Urinary bladder (tissue), 3 donors: ENCODE measurements at regions not wholly inside any gene's neighbourhood (a gene's known extent, or its start where the extent isn't known, plus 50 kb on each side); places are given as distances from the start of the nearest gene placed in this dataset.

ENCODE experiments used
- DNase-seq: peaks from one replicate; pipeline ENCODE4 v3.0.0-alpha.2; 2015; ENCODE audit errors: extremely low spot score
- H3K27ac ChIP-seq: one replicate; pipeline ENCODE4 v1.5.1; 2013; ENCODE audit warnings: low read depth, mild to moderate bottlenecking, moderate library complexity
- H3K36me3 ChIP-seq: one replicate; pipeline ENCODE4 v1.6.1; 2013; ENCODE audit warnings: mild to moderate bottlenecking, moderate library complexity; ENCODE audit not compliant: insufficient read depth
- H3K4me1 ChIP-seq: one replicate; pipeline ENCODE4 v1.6.1; 2013; ENCODE audit warnings: mild to moderate bottlenecking, moderate library complexity; ENCODE audit not compliant: insufficient read depth
- H3K4me3 ChIP-seq: one replicate; pipeline ENCODE4 v1.5.1; 2013; ENCODE audit warnings: low read depth, low read length
- WGBS: extraction: QIAGEN DNeasy Blood & Tissue Kit; methylation state at CpG from one replicate; pipeline ENCODE4 v1.1.7; 2013; 5-methylcytosine and 5-hydroxymethylcytosine counted together
- donor health status: healthy with polysubstance abuse.
- donor health status: healthy.

GRCh38 chr11:92401520-92401919 is 176.9 kb downstream of the FAT3 start:
- Histone ChIP-seq H3K4me3 (no peak overlapping the region), H3K27ac (no peak overlapping the region), H3K4me1 (no peaks in the 10 kb centered on the region), H3K36me3 (no peaks in the 10 kb centered on the region)
- DNase-seq: no peak

DNA sequence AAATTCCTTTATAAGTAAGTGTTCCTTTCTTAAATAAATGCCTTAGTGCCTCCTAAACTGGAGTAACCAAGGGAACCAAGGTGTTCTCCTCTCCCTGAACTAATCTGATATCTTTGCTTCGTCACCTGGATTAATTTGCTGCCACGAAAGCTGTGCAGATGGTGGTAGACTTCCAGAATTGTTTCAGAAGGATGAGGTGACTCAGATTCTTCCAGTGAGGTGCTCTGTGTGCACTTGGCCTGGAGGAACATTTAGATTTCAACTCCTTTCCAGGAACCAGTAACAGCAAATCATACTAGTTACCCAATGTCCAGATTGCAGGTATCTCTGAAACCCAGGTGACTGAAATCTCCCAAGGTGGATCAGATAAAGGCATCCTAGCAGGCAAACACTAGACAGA is 181.9 kb downstream of the FAT3 start:
- WGBS: 85% methylated on average over 2 of the region's 2 CpGs
- no peak for DNase-seq
- Histone ChIP-seq H3K4me1 (no peaks in the 10 kb centered on the region), H3K27ac (no peak overlapping the region), H3K36me3 (no peaks in the 10 kb centered on the region), H3K4me3 (no peak overlapping the region)

- Histone ChIP-seq H3K4me3 (no peak overlapping the region), H3K27ac (no peak overlapping the region), H3K36me3 (no peaks in the 10 kb centered on the region), H3K4me1 (no peaks in the 10 kb centered on the region)
- WGBS: 66% methylated on average over 3 of the region's 3 CpGs
- DNase-seq: no peak
Measured at GRCh38 chr11:92409355-92409754, 184.7 kb downstream of the FAT3 start.

- H3K27ac ChIP-seq: no peak overlapping the region
- no peaks in the 10 kb centered on the region for H3K36me3 ChIP-seq
- DNase-seq: no peak
- H3K4me3 ChIP-seq: no peak overlapping the region
- no peaks in the 10 kb centered on the region for H3K4me1 ChIP-seq
- WGBS: 84% methylated on average over 3 of the region's 3 CpGs
Measured at GRCh38 chr11:92409956-92410355, 185.3 kb downstream of the FAT3 start.

- no peak overlapping the region for H3K27ac ChIP-seq
- no peak overlapping the region for H3K4me3 ChIP-seq
- H3K36me3 ChIP-seq: no peaks in the 10 kb centered on the region
- WGBS: 68% methylated on average over 1 of the region's 1 CpG
- no peaks in the 10 kb centered on the region for H3K4me1 ChIP-seq
- DNase-seq: no peak
Measured at GRCh38 chr11:92410526-92410925, 185.9 kb downstream of the FAT3 start.

DNA sequence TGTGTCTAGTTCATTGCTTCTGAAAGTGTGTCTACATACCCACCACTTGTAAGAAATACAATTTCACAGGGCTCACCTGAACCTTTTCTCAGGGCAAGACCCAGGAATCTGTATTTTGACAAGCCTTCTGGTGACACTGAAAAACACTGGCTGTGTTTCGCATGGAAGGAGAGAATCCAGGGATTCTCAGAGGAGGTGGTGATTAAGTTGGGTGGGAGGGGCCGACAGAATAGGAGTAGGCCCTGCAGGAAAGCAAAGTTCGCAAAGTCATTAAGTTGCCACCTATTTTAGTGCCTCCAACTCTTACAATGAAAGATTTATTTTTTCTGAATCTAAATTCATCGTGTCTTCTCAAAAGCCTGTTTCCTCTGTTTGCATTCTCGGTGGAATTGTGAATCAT is 186.8 kb downstream of the FAT3 start:
- Histone ChIP-seq H3K36me3 (no peaks in the 10 kb centered on the region), H3K27ac (no peak overlapping the region), H3K4me1 (no peaks in the 10 kb centered on the region), H3K4me3 (no peak overlapping the region)
- no peak for DNase-seq
- 89% methylated on average over 5 of the region's 5 CpGs for WGBS

- Histone ChIP-seq H3K36me3 (no peaks in the 10 kb centered on the region), H3K27ac (no peak overlapping the region), H3K4me3 (no peak overlapping the region), H3K4me1 (no peaks in the 10 kb centered on the region)
- 92% methylated on average over 7 of the region's 7 CpGs for WGBS
- no peak for DNase-seq
Measured at GRCh38 chr11:92413757-92414513, 189.3 kb downstream of the FAT3 start.

GRCh38 chr11:92416971-92417725 is 192.5 kb downstream of the FAT3 start:
- Histone ChIP-seq H3K27ac (no peak overlapping the region), H3K4me3 (no peak overlapping the region), H3K36me3 (no peaks in the 10 kb centered on the region), H3K4me1 (no peaks in the 10 kb centered on the region)
- no peak for DNase-seq
- WGBS: 92% methylated on average over 1 of the region's 1 CpG

DNA sequence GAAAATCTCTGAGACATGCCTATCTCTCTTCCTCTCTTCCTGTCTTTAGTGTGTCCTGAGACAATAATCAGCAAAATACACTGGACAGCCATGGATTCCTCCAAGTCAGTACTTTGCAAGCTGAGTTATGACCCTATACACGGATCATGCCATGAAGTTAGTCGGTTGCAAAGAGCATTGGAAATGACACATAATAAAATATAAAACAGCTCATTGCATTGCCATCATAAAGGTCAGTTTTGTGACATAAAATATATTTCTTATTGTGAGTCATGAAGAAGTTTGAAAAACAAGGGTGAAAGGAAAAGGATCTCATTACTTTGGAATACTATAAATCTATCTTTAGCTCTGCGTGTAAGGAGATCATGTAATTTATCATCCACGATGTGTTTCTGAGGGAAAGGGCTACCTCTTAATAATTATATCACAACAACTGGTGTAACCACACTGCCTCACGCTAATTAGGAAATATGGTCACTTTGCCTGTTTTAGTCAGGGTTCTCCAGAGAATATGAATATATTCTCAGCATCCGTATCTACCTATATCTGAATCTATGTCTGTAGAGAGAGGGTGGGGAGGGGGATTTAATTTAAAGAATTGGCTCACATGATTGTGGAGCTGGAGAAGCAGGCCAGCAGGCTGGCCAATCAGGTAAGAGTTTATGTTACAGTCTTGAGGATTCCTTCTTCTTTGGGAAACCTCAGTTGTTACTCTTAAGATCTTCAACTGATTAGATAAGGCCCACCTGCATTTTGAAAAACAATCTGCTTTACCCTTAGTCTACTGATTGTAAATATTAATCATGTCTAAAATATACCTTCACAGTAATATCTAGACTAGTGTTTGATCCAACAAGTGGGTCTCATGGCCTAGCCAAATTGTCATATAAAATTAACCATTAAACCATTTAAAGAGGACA is 198.8 kb downstream of the FAT3 start:
- 86% methylated on average over 6 of the region's 6 CpGs for WGBS

DNA sequence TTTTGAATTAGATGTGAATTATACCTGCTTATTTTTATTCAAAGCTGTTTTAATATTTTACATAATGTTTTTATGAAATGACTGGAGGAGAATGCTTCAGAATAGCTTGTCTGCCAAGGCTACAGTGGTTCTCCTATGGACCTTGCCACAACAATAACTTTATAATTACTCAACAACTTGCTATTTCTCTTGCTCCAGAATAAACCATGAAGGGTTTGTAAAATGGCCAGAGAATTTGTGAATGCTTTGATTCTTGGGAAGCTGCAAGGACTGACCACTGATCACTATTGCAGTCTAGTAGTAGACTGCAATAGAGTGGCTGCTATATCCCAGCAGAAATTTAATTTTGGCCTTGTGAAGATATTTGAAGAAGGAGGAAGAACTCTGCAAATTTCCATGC is 199.7 kb downstream of the FAT3 start:
- H3K4me1 ChIP-seq: no peaks in the 10 kb centered on the region
- no peak for DNase-seq
- H3K36me3 ChIP-seq: no peaks in the 10 kb centered on the region

More for the DNA sequence above, 198.8 kb downstream of the FAT3 start:
- Histone ChIP-seq H3K36me3 (no peaks in the 10 kb centered on the region), H3K27ac (no peak overlapping the region), H3K4me1 (no peaks in the 10 kb centered on the region), H3K4me3 (no peak overlapping the region)
- no peak for DNase-seq

GRCh38 chr11:92425127-92425526 is 200.5 kb downstream of the FAT3 start:
- no peak for DNase-seq
- no peaks in the 10 kb centered on the region for H3K4me1 ChIP-seq
- H3K4me3 ChIP-seq: no peak overlapping the region
- WGBS: 76% methylated on average over 6 of the region's 6 CpGs
- no peaks in the 10 kb centered on the region for H3K36me3 ChIP-seq
- H3K27ac ChIP-seq: no peak overlapping the region

More for the DNA sequence above, 199.7 kb downstream of the FAT3 start:
- Histone ChIP-seq H3K27ac (no peak overlapping the region), H3K4me3 (no peak overlapping the region)

- 85% methylated on average over 4 of the region's 4 CpGs for WGBS
- Histone ChIP-seq H3K27ac (no peak overlapping the region), H3K36me3 (no peaks in the 10 kb centered on the region), H3K4me1 (no peaks in the 10 kb centered on the region), H3K4me3 (no peak overlapping the region)
- no peak for DNase-seq
Measured at GRCh38 chr11:92432515-92432914, 207.9 kb downstream of the FAT3 start.

DNA sequence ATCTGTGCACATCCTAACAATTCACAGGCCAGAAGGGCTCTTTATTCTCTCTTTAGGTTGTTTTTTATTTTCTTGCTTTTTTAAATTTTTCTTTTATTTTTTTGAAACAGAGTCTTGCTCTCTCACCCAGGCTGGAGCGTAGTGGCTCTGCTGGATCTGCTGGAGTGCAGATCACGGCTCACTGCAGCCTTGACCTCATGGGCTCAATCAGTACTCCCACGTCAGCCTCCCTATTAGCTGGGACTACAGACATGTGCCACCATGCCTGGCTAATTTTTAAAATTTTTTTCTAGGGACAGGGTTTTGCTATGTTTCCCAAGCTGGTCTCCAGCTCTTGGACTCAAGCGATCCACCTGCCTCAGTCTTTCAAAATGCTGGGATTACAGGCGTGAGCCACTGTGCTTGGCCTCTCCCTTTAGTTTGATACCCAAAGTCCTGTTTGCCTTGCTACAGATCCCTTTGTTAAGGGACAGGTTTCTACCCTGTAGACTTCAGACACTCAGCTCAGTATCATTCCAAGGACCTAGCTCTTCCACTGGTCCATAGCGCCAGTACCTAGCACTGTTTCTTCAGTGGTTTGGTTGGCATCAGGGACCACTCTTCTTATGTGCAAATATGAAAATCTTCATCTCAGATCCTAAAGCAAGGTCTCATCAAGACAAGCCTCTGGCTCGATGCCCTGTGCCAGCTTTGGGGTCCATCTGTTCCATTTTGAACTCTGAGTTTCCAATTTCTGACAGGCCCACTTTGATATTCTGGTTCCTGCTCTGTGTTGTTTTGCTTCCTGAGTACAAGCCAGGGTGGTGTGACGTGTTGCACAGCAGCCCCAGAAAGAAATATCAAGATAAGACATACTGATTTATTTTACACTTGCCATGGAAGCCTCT is 211.7 kb downstream of the FAT3 start:
- WGBS: 90% methylated on average over 8 of the region's 8 CpGs

More for the DNA sequence above, 211.7 kb downstream of the FAT3 start:
- Histone ChIP-seq H3K36me3 (no peaks in the 10 kb centered on the region), H3K4me3 (no peak overlapping the region), H3K4me1 (no peaks in the 10 kb centered on the region), H3K27ac (no peak overlapping the region)
- no peak for DNase-seq
